ENCODE measurements at regions not wholly inside any gene's neighbourhood (a gene's known extent, or its start where the extent isn't known, plus 50 kb on each side); places are given as distances from the start of the nearest gene placed in this dataset.
A peak's percentile ranks its signal among the peaks of the same experiment; 100 is the strongest.

GRCh38 chr4:60201052-60201673 lies 999.0 kb upstream of the ADGRL3 start:
- peak; percentile 71 for TF ChIP-seq CTCF (conservative IDR thresholded peaks at IDR 0.05; ENCODE audit: low read depth, low read length)
- TF ChIP-seq EZH2 (IDR thresholded peaks at IDR 0.05; ENCODE audit: borderline replicate concordance, low read depth, low read length, poor library complexity, severe bottlenecking) = no peak
